ENCODE measurements at regions not wholly inside any gene's neighbourhood (a gene's known extent, or its start where the extent isn't known, plus 50 kb on each side); places are given as distances from the start of the nearest gene placed in this dataset.

DNA sequence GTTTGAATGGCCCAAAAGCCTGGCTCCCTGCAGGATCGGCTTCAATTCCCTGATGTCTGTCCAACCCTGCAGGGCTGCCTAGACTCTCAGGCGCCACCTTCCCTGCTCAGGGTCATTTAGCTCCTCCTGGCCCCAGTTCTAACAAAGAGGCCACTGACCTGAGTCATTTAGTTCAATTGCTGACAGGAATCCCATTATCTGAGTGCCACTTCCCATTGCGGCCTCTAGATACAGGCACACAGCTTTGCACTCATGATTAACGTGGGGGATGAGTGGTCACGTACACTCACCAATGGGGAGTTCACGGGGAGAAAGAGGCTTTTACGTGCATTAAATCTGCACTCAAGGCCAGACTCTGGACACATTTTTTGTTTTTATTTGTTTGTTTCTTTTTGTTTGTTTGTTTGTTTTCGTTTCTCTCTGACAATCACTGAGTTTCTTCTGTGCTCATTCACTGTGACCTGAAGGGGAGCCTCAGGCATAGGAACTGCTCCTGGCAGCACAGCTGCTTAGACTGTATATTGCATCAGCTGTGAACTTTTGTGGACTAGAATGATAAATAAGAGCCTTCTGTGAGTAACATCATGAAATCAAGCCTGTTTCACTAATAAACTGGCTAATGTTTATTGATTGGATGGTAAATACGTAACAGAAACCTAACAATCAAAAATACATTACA, 118.9 kb upstream of the CTNNA2 start (continued):
- TF ChIP-seq, protein P1, sequence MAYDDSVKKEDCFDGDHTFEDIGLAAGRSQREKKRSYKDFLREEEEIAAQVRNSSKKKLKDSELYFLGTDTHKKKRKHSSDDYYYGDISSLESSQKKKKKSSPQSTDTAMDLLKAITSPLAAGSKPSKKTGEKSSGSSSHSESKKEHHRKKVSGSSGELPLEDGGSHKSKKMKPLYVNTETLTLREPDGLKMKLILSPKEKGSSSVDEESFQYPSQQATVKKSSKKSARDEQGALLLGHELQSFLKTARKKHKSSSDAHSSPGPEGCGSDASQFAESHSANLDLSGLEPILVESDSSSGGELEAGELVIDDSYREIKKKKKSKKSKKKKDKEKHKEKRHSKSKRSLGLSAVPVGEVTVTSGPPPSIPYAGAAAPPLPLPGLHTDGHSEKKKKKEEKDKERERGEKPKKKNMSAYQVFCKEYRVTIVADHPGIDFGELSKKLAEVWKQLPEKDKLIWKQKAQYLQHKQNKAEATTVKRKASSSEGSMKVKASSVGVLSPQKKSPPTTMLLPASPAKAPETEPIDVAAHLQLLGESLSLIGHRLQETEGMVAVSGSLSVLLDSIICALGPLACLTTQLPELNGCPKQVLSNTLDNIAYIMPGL (CRISPR knock-in tag; IDR thresholded peaks at IDR 0.05; ENCODE audit: borderline replicate concordance in 1 of 2, low read depth in 1 of 2): 0 out of 4 replicates have a peak, but pooled peaks of 1 of the 2 experiments have one; percentile 26
- TF ChIP-seq ZNF205 (CRISPR knock-in tag; IDR thresholded peaks at IDR 0.05): peak; percentile 88; the same call in 1 of the 2 replicates
- TF ChIP-seq ZNF292 (CRISPR knock-in tag; IDR thresholded peaks at IDR 0.05; ENCODE audit: borderline replicate concordance, low read depth): 0 out of 2 replicates have a peak, but pooled peaks have one; percentile 63
- TF ChIP-seq, protein P2, sequence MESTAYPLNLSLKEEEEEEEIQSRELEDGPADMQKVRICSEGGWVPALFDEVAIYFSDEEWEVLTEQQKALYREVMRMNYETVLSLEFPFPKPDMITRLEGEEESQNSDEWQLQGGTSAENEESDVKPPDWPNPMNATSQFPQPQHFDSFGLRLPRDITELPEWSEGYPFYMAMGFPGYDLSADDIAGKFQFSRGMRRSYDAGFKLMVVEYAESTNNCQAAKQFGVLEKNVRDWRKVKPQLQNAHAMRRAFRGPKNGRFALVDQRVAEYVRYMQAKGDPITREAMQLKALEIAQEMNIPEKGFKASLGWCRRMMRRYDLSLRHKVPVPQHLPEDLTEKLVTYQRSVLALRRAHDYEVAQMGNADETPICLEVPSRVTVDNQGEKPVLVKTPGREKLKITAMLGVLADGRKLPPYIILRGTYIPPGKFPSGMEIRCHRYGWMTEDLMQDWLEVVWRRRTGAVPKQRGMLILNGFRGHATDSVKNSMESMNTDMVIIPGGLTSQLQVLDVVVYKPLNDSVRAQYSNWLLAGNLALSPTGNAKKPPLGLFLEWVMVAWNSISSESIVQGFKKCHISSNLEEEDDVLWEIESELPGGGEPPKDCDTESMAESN (CRISPR knock-in tag; conservative IDR thresholded peaks at IDR 0.05): 0 out of 2 replicates have a peak, but pooled peaks have one; percentile 25
- peak; percentile 80 for TF ChIP-seq MIER2 (CRISPR knock-in tag; IDR thresholded peaks at IDR 0.05)
- TF ChIP-seq, protein P3, sequence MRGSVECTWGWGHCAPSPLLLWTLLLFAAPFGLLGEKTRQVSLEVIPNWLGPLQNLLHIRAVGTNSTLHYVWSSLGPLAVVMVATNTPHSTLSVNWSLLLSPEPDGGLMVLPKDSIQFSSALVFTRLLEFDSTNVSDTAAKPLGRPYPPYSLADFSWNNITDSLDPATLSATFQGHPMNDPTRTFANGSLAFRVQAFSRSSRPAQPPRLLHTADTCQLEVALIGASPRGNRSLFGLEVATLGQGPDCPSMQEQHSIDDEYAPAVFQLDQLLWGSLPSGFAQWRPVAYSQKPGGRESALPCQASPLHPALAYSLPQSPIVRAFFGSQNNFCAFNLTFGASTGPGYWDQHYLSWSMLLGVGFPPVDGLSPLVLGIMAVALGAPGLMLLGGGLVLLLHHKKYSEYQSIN (CRISPR knock-in tag; IDR thresholded peaks at IDR 0.05; ENCODE audit: borderline replicate concordance): no peak
- no peak for TF ChIP-seq ZNF274 (CRISPR knock-in tag; IDR thresholded peaks at IDR 0.05)
- TF ChIP-seq, protein P4, sequence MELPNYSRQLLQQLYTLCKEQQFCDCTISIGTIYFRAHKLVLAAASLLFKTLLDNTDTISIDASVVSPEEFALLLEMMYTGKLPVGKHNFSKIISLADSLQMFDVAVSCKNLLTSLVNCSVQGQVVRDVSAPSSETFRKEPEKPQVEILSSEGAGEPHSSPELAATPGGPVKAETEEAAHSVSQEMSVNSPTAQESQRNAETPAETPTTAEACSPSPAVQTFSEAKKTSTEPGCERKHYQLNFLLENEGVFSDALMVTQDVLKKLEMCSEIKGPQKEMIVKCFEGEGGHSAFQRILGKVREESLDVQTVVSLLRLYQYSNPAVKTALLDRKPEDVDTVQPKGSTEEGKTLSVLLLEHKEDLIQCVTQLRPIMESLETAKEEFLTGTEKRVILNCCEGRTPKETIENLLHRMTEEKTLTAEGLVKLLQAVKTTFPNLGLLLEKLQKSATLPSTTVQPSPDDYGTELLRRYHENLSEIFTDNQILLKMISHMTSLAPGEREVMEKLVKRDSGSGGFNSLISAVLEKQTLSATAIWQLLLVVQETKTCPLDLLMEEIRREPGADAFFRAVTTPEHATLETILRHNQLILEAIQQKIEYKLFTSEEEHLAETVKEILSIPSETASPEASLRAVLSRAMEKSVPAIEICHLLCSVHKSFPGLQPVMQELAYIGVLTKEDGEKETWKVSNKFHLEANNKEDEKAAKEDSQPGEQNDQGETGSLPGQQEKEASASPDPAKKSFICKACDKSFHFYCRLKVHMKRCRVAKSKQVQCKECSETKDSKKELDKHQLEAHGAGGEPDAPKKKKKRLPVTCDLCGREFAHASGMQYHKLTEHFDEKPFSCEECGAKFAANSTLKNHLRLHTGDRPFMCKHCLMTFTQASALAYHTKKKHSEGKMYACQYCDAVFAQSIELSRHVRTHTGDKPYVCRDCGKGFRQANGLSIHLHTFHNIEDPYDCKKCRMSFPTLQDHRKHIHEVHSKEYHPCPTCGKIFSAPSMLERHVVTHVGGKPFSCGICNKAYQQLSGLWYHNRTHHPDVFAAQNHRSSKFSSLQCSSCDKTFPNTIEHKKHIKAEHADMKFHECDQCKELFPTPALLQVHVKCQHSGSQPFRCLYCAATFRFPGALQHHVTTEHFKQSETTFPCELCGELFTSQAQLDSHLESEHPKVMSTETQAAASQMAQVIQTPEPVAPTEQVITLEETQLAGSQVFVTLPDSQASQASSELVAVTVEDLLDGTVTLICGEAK (IDR thresholded peaks at IDR 0.05): no peak
- TF ChIP-seq, protein P4 (CRISPR knock-in tag; IDR thresholded peaks at IDR 0.05): no peak
- 0 out of 2 replicates have a peak, but pooled peaks have one; percentile 30 for TF ChIP-seq FOXP1 (IDR thresholded peaks at IDR 0.05)
- TF ChIP-seq FOXP1 (CRISPR knock-in tag; IDR thresholded peaks at IDR 0.05): peak; percentile 78
- peak; percentile 39; the same call in 1 of the 2 replicates for TF ChIP-seq ISL2 (CRISPR knock-in tag; IDR thresholded peaks at IDR 0.05)
- TF ChIP-seq ZNF256 (CRISPR knock-in tag; conservative IDR thresholded peaks at IDR 0.05): no peak
- TF ChIP-seq KAT2B (IDR thresholded peaks at IDR 0.05; ENCODE audit: borderline replicate concordance, low read depth, low read length): no peak
- peak; percentile 49; the same call in 1 of the 2 replicates for TF ChIP-seq KDM1A (CRISPR knock-in tag; IDR thresholded peaks at IDR 0.05)
- TF ChIP-seq CCDC6 (CRISPR knock-in tag; IDR thresholded peaks at IDR 0.05): no peak
